Ishikawa (cell line): ENCODE measurements at regions not wholly inside any gene's neighbourhood (a gene's known extent, or its start where the extent isn't known, plus 50 kb on each side); places are given as distances from the start of the nearest gene placed in this dataset.

Experiments used
- EP300 ChIP-seq: IDR thresholded peaks from 2 replicates; pipeline ENCODE4 v1.6.1; 2012; ENCODE audit warnings: borderline replicate concordance
- MAX ChIP-seq: IDR thresholded peaks from 2 replicates; pipeline ENCODE4 v1.6.1; 2012
- NFIC ChIP-seq: IDR thresholded peaks from 2 replicates; pipeline ENCODE4 v1.6.1; 2012
- YY1 ChIP-seq: IDR thresholded peaks from 2 replicates; pipeline ENCODE4 v1.6.1; 2012; ENCODE audit warnings: low read depth

GRCh38 chr10:30782537-30783461 is 153.2 kb upstream of the LYZL2 start:
- TF ChIP-seq YY1 (no peak), EP300 (no peak), MAX (no peak), NFIC (no peak)
